GM12873 (cell line): ENCODE measurements at regions not wholly inside any gene's neighbourhood (a gene's known extent, or its start where the extent isn't known, plus 50 kb on each side); places are given as distances from the start of the nearest gene placed in this dataset.

Experiments used
- TF ChIP-seq, protein P1 (sequence below): IDR thresholded peaks from 2 replicates; pipeline ENCODE4 v1.5.1; 2012; ENCODE audit warnings: low read depth, mild to moderate bottlenecking, moderate library complexity, low read length, control low read depth; ENCODE audit not compliant: insufficient read depth; ENCODE audit errors: missing control alignments

- TF ChIP-seq, protein P1, sequence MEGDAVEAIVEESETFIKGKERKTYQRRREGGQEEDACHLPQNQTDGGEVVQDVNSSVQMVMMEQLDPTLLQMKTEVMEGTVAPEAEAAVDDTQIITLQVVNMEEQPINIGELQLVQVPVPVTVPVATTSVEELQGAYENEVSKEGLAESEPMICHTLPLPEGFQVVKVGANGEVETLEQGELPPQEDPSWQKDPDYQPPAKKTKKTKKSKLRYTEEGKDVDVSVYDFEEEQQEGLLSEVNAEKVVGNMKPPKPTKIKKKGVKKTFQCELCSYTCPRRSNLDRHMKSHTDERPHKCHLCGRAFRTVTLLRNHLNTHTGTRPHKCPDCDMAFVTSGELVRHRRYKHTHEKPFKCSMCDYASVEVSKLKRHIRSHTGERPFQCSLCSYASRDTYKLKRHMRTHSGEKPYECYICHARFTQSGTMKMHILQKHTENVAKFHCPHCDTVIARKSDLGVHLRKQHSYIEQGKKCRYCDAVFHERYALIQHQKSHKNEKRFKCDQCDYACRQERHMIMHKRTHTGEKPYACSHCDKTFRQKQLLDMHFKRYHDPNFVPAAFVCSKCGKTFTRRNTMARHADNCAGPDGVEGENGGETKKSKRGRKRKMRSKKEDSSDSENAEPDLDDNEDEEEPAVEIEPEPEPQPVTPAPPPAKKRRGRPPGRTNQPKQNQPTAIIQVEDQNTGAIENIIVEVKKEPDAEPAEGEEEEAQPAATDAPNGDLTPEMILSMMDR, result no peak
Observed at GRCh38 chr18:24913507-24914170, 438.3 kb downstream of the ZNF521 start.

DNA sequence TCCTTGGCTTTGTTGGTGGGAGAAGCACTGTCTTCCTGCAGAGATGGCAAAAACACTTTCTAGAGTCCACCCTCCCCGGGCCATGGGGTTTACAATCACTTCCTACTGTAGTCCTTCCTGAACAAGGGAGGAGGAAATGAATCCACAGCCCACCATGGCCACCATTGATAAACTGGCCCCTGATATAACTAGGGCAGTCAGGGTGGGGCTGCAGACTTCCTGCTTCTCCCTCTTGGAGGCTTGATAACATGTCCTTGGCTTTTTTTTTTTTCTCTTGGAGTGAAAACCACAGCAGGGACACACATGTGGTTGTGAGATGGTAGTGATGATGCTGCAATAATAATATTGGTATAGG is 437.8 kb downstream of the ZNF521 start:
- TF ChIP-seq, protein P1, result no peak

- TF ChIP-seq, protein P1, result no peak
Observed at GRCh38 chr18:24914685-24915084, 437.3 kb downstream of the ZNF521 start.

- TF ChIP-seq, protein P1, result no peak
Observed at GRCh38 chr18:24915547-24915946, 436.4 kb downstream of the ZNF521 start.

DNA sequence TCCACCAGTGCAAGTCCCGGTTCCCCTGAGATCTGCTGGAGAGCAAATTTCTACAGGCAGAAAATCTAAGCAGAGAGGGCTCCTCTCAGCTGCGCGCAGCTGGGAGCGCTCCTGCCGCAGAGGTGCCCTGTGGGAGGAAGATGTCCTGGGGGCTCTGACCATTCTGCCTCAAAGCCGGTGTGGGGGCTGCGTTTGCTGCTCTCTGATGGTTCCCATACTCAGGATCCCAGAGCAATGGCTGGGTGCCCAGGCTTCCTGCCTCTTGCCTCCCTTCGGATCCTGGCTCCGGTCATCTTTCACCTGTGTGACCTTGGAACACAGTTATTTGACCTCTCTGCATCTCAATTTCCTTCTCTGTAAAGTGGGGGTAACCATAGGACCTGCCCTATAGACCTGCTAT is 434.2 kb downstream of the ZNF521 start:
- TF ChIP-seq, protein P1, result no peak

DNA sequence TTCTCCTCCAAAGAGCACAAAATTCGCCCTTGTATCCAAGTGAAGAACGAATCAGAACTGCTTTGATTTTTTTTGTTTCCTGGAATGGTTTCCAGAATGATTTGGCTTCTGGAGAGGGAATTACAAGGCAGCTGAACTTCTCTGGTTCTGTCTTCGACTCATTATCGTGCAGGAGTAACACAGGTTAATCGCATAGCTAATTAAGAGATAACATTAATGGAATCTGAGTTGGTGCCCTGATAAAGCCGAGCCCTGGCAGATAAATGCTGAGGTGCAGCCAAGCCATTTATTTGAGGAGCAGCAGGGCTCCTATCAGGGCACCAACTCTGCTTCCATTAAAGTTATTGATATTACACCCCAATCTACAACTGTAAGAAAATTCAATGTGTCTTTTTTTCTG is 433.7 kb downstream of the ZNF521 start:
- TF ChIP-seq, protein P1, result no peak

DNA sequence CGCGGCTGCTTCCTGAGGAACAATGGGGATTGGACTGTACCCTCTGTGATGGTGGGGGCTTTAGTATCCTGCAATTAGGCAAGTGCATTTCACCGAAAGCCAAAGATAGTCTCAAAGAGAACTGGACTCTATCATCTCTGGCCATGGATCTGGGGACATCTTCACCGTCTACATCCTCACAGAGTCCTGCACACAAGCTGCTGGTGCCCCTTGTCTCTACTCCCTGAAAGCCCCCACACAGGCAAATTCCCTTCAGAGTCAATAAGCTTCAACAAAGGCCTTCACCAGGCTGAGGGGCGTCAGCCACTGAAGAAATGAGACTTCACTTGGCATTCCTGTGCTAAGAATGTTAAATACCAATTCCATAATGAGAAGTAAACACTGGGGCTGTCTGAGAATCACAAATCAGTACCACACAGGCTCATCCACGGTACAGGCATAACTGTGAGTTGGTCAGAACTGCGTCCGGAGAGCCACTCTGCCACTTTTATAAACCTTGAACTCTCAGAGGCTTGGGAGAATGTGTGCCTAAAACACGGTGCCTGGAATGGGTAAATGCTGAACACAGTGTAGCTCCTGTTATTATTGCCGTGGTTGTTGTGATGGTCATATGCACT is 432.7 kb downstream of the ZNF521 start:
- TF ChIP-seq, protein P1, result no peak
